Hepatocyte (in vitro differentiated cells): ENCODE measurements at regions not wholly inside any gene's neighbourhood (a gene's known extent, or its start where the extent isn't known, plus 50 kb on each side); places are given as distances from the start of the nearest gene placed in this dataset.

Experiments
- CTCF ChIP-seq: fragments of 200-600 bp; sonication (generic); IDR thresholded peaks from 2 replicates; pipeline ENCODE4 v1.5.1; 2016; ENCODE audit warnings: antibody characterized with exemption, mild to moderate bottlenecking; ENCODE audit not compliant: poor library complexity
- EZH2 ChIP-seq: fragments of 200-600 bp; sonication (generic); IDR thresholded peaks from 2 replicates; pipeline ENCODE4 v1.6.1; 2016; ENCODE audit warnings: antibody characterized with exemption, mild to moderate bottlenecking, borderline replicate concordance

- TF ChIP-seq CTCF (no peak), EZH2 (no peak)
These were observed 392.9 kb downstream of the PDGFC start for GRCh38 chr4:156578713-156579112.
